ENCODE measurements at regions not wholly inside any gene's neighbourhood (a gene's known extent, or its start where the extent isn't known, plus 50 kb on each side); places are given as distances from the start of the nearest gene placed in this dataset.

GRCh38 chr20:50302341-50303057, 111.9 kb downstream of the CEBPB start:
- DNase-seq: no peak

GRCh38 chr20:50303573-50304500, 113.2 kb downstream of the CEBPB start:
- DNase-seq: no peak

- no peak for DNase-seq
Observed at GRCh38 chr20:50304501-50304856, 113.8 kb downstream of the CEBPB start.

GRCh38 chr20:50304923-50305635, 114.4 kb downstream of the CEBPB start:
- DNase-seq: no peak

- DNase-seq: no peak
Observed at GRCh38 chr20:50305636-50306477, 115.2 kb downstream of the CEBPB start.

- no peak for DNase-seq
Observed at GRCh38 chr20:50306478-50307423, 116.1 kb downstream of the CEBPB start.

- no peak for DNase-seq
Observed at GRCh38 chr20:50308166-50308512, 117.5 kb downstream of the CEBPB start.

- DNase-seq: no peak
Observed at GRCh38 chr20:50308513-50309279, 118.1 kb downstream of the CEBPB start.

- DNase-seq: no peak
Observed at GRCh38 chr20:50309280-50309763, 118.7 kb downstream of the CEBPB start.

- no peak for DNase-seq
Observed at GRCh38 chr20:50309764-50310672, 119.4 kb downstream of the CEBPB start.

GRCh38 chr20:50310673-50311051, 120.0 kb downstream of the CEBPB start:
- no peak for DNase-seq

- no peak for DNase-seq
Observed at GRCh38 chr20:50311308-50312001, 120.8 kb downstream of the CEBPB start.

- no peak for DNase-seq
Observed at GRCh38 chr20:50312002-50312681, 121.5 kb downstream of the CEBPB start.

GRCh38 chr20:50312682-50313521, 122.3 kb downstream of the CEBPB start:
- no peak for DNase-seq

GRCh38 chr20:50313522-50313820, 122.8 kb downstream of the CEBPB start:
- DNase-seq: no peak

GRCh38 chr20:50313827-50314677, 123.4 kb downstream of the CEBPB start:
- no peak for DNase-seq

Measured in NCI-H774 (cell line).